DOHH2 (cell line): ENCODE measurements at regions not wholly inside any gene's neighbourhood (a gene's known extent, or its start where the extent isn't known, plus 50 kb on each side); places are given as distances from the start of the nearest gene placed in this dataset.
"Not testable (repeated sequence)": the region's sequence is repeated elsewhere in the genome, so short reads cannot be mapped to it uniquely, and the experiment has no call there.

ENCODE experiments used
- H3F3A ChIP-seq: fragments of 200-600 bp; sonication (generic), shearing (Covaris generic); 2 replicates; pipeline ENCODE4 v1.6.0; 2016; ENCODE audit warnings: antibody characterized with exemption, mild to moderate bottlenecking; ENCODE audit not compliant: control insufficient read depth, insufficient read depth
- H3K27ac ChIP-seq: fragments of 200-600 bp; sonication (generic); 2 replicates; pipeline ENCODE4 v1.5.1; 2014; ENCODE audit warnings: low read depth, mild to moderate bottlenecking, low read length, moderate library complexity
- H3K27me3 ChIP-seq: fragments of 200-600 bp; sonication (generic); 2 replicates; pipeline ENCODE4 v1.6.1; 2014; ENCODE audit warnings: mild to moderate bottlenecking, low read length, mixed read lengths; ENCODE audit not compliant: control insufficient read depth
- H3K36me3 ChIP-seq: fragments of 200-600 bp; sonication (generic); 2 replicates; pipeline ENCODE4 v1.6.1; 2014; ENCODE audit warnings: mild to moderate bottlenecking, low read length, moderate library complexity, mixed read lengths; ENCODE audit not compliant: control insufficient read depth
- H3K4me1 ChIP-seq: fragments of 200-600 bp; sonication (generic); 2 replicates; pipeline ENCODE4 v1.6.1; 2014; ENCODE audit warnings: mild to moderate bottlenecking, low read length, mixed read lengths; ENCODE audit not compliant: control insufficient read depth
- H3K4me2 ChIP-seq: fragments of 200-600 bp; sonication (generic); 2 replicates; pipeline ENCODE4 v1.6.0; 2014; ENCODE audit warnings: mild to moderate bottlenecking, low read length, moderate library complexity
- H3K4me3 ChIP-seq: fragments of 200-600 bp; sonication (generic); 2 replicates; pipeline ENCODE4 v1.5.1; 2014; ENCODE audit warnings: mild to moderate bottlenecking, low read length, mixed read lengths
- H3K79me2 ChIP-seq: fragments of 200-600 bp; sonication (generic); 2 replicates; pipeline ENCODE4 v1.6.1; 2014; ENCODE audit warnings: mild to moderate bottlenecking, low read length, mixed read lengths; ENCODE audit not compliant: control insufficient read depth
- H3K9me2 ChIP-seq: fragments of 200-600 bp; sonication (generic); replicated peaks from 2 replicates; pipeline ENCODE4 v1.6.1; 2014; ENCODE audit warnings: mild to moderate bottlenecking, low read length, mixed read lengths; ENCODE audit not compliant: control insufficient read depth
- H3K9me3 ChIP-seq: fragments of 200-600 bp; sonication (generic); 2 replicates; pipeline ENCODE4 v1.6.1; 2014; ENCODE audit warnings: antibody characterized with exemption, low read length, mixed read lengths; ENCODE audit not compliant: control insufficient read depth, insufficient read depth
- H4K20me1 ChIP-seq: fragments of 200-600 bp; sonication (generic); 2 replicates; pipeline ENCODE4 v1.6.0; 2014; ENCODE audit warnings: low read depth, mild to moderate bottlenecking, antibody characterized with exemption, low read length, moderate library complexity; ENCODE audit not compliant: control insufficient read depth, insufficient read depth
- EZH2phosphoT487 ChIP-seq: fragments of 200-600 bp; sonication (generic); IDR thresholded peaks from 2 replicates; pipeline ENCODE4 v1.6.1; 2017; ENCODE audit warnings: borderline replicate concordance, mild to moderate bottlenecking, antibody characterized with exemption, low read length, moderate library complexity, mixed read lengths
- TF ChIP-seq, protein P1 (sequence below): fragments of 200-600 bp; sonication (generic); IDR thresholded peaks from one replicate; pipeline ENCODE4 v1.5.1; 2014; ENCODE audit warnings: antibody characterized with exemption, mild to moderate bottlenecking, low read depth, low read length; ENCODE audit not compliant: poor library complexity, severe bottlenecking

GRCh38 chr15:77889828-77890725, 187.4 kb downstream of the TBC1D2B start:
- not testable (repeated sequence) for H3K27me3 ChIP-seq, H3F3A ChIP-seq, H3K9me2 ChIP-seq, H3K4me3 ChIP-seq, H3K36me3 ChIP-seq, H3K4me1 ChIP-seq, H3K4me2 ChIP-seq, H4K20me1 ChIP-seq, H3K9me3 ChIP-seq, H3K27ac ChIP-seq, H3K79me2 ChIP-seq

- no peak for TF ChIP-seq EZH2phosphoT487
- TF ChIP-seq, protein P1, sequence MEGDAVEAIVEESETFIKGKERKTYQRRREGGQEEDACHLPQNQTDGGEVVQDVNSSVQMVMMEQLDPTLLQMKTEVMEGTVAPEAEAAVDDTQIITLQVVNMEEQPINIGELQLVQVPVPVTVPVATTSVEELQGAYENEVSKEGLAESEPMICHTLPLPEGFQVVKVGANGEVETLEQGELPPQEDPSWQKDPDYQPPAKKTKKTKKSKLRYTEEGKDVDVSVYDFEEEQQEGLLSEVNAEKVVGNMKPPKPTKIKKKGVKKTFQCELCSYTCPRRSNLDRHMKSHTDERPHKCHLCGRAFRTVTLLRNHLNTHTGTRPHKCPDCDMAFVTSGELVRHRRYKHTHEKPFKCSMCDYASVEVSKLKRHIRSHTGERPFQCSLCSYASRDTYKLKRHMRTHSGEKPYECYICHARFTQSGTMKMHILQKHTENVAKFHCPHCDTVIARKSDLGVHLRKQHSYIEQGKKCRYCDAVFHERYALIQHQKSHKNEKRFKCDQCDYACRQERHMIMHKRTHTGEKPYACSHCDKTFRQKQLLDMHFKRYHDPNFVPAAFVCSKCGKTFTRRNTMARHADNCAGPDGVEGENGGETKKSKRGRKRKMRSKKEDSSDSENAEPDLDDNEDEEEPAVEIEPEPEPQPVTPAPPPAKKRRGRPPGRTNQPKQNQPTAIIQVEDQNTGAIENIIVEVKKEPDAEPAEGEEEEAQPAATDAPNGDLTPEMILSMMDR = no peak
- Histone ChIP-seq H3K4me1 (peaks cover 7% of the 10 kb centered on the region; the same call in 1 of the 2 replicates), H3F3A (no peaks in the 10 kb centered on the region), H3K79me2 (no peaks in the 10 kb centered on the region), H3K36me3 (no peaks in the 10 kb centered on the region), H3K9me2 (no peaks in the 10 kb centered on the region), H3K9me3 (no peaks in the 10 kb centered on the region), H3K4me3 (no peak overlapping the region), H4K20me1 (no peaks in the 10 kb centered on the region), H3K27ac (no peak overlapping the region), H3K27me3 (no peaks in the 10 kb centered on the region), H3K4me2 (no peak overlapping the region)
These were observed 188.3 kb downstream of the TBC1D2B start for GRCh38 chr15:77889009-77889806.

- not testable (repeated sequence) for H3F3A ChIP-seq, H3K4me3 ChIP-seq, H3K27me3 ChIP-seq, H3K79me2 ChIP-seq, H4K20me1 ChIP-seq, H3K36me3 ChIP-seq, H3K27ac ChIP-seq, H3K4me1 ChIP-seq, H3K9me3 ChIP-seq, H3K4me2 ChIP-seq, H3K9me2 ChIP-seq
These were observed 189.7 kb downstream of the TBC1D2B start for GRCh38 chr15:77887563-77888429.

GRCh38 chr15:77886805-77887448, 190.6 kb downstream of the TBC1D2B start:
- no peaks in the 10 kb centered on the region for H4K20me1 ChIP-seq
- H3K4me3 ChIP-seq = no peak overlapping the region
- no peaks in the 10 kb centered on the region for H3K9me3 ChIP-seq
- no peaks in the 10 kb centered on the region for H3K79me2 ChIP-seq
- H3K27ac ChIP-seq = no peak overlapping the region
- H3K9me2 ChIP-seq = no peaks in the 10 kb centered on the region
- H3K27me3 ChIP-seq = no peaks in the 10 kb centered on the region
- H3K4me2 ChIP-seq = no peak overlapping the region
- no peak for TF ChIP-seq EZH2phosphoT487
- TF ChIP-seq, protein P1 = no peak
- no peaks in the 10 kb centered on the region for H3F3A ChIP-seq
- H3K36me3 ChIP-seq = no peaks in the 10 kb centered on the region
- H3K4me1 ChIP-seq = peaks cover 7% of the 10 kb centered on the region; the same call in 1 of the 2 replicates

- H3K36me3 ChIP-seq, H3F3A ChIP-seq, H3K4me1 ChIP-seq, H3K27ac ChIP-seq, H3K4me2 ChIP-seq, H4K20me1 ChIP-seq, H3K9me3 ChIP-seq, H3K4me3 ChIP-seq, H3K79me2 ChIP-seq, H3K9me2 ChIP-seq, H3K27me3 ChIP-seq: not testable (repeated sequence)
These were observed 191.5 kb downstream of the TBC1D2B start for GRCh38 chr15:77885877-77886500.
